GM12892 (cell line): ENCODE measurements at regions not wholly inside any gene's neighbourhood (a gene's known extent, or its start where the extent isn't known, plus 50 kb on each side); places are given as distances from the start of the nearest gene placed in this dataset.

Source experiments
- POLR2A ChIP-seq: IDR thresholded peaks from 2 replicates; pipeline ENCODE4 v1.6.1; 2011; ENCODE audit warnings: low read depth, low read length, control low read depth
- POLR2AphosphoS5 ChIP-seq: IDR thresholded peaks from 2 replicates; pipeline ENCODE4 v1.6.1; 2011; ENCODE audit warnings: low read depth, low read length, control low read depth

DNA sequence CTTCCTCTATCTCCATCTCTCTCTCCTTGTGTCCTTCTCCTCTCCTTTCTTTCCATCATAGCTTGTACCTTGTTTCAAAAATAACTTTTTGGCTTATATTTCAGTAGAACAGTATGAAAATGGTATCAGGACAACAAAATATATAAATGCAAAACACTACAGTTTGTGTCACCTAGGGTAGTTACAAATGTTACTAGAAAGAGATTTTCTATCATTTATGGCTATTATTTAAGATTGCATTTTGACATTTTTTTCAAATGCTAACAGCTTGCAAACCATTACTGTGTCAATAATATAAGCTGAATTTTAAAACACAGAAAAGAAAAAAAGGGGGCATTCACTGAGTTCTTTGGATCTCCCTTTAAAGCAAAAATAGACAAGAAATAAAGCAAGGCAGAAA, 392.3 kb upstream of the LRRC4C start:
- TF ChIP-seq POLR2A (no peak), POLR2AphosphoS5 (no peak)
